GM23338 (cell line): ENCODE measurements at regions not wholly inside any gene's neighbourhood (a gene's known extent, or its start where the extent isn't known, plus 50 kb on each side); places are given as distances from the start of the nearest gene placed in this dataset.

Source experiments
- CREB1 ChIP-seq: fragments of 250-450 bp; sonication (Bioruptor Pico); IDR thresholded peaks from 2 replicates; pipeline ENCODE4 v1.5.0; 2020; ENCODE audit warnings: low read depth, mild to moderate bottlenecking, moderate library complexity
- ETS1 ChIP-seq: IDR thresholded peaks from 2 replicates; pipeline ENCODE4 v1.6.1; 2016; ENCODE audit warnings: antibody characterized with exemption
- NANOG ChIP-seq: IDR thresholded peaks from 2 replicates; pipeline ENCODE4 v1.6.1; 2016; ENCODE audit warnings: antibody characterized with exemption, borderline replicate concordance
- REST ChIP-seq: IDR thresholded peaks from one replicate; pipeline ENCODE4 v1.6.1; 2018; ENCODE audit warnings: antibody characterized with exemption; ENCODE audit not compliant: unreplicated experiment
- ZNF331 ChIP-seq: fragments of 250-450 bp; sonication (Bioruptor Pico); IDR thresholded peaks from 2 replicates; pipeline ENCODE4 v1.5.0; 2020; ENCODE audit warnings: low read depth, mild to moderate bottlenecking, moderate library complexity
- TF ChIP-seq, protein P1 (sequence below): fragments of 250-450 bp; sonication (Bioruptor Pico); IDR thresholded peaks from 2 replicates; pipeline ENCODE4 v1.5.0; 2020; ENCODE audit warnings: mild to moderate bottlenecking, moderate library complexity

GRCh38 chr4:183380901-183381300 lies 58.7 kb upstream of the CLDN24 start (continued):
- TF ChIP-seq, protein P1, sequence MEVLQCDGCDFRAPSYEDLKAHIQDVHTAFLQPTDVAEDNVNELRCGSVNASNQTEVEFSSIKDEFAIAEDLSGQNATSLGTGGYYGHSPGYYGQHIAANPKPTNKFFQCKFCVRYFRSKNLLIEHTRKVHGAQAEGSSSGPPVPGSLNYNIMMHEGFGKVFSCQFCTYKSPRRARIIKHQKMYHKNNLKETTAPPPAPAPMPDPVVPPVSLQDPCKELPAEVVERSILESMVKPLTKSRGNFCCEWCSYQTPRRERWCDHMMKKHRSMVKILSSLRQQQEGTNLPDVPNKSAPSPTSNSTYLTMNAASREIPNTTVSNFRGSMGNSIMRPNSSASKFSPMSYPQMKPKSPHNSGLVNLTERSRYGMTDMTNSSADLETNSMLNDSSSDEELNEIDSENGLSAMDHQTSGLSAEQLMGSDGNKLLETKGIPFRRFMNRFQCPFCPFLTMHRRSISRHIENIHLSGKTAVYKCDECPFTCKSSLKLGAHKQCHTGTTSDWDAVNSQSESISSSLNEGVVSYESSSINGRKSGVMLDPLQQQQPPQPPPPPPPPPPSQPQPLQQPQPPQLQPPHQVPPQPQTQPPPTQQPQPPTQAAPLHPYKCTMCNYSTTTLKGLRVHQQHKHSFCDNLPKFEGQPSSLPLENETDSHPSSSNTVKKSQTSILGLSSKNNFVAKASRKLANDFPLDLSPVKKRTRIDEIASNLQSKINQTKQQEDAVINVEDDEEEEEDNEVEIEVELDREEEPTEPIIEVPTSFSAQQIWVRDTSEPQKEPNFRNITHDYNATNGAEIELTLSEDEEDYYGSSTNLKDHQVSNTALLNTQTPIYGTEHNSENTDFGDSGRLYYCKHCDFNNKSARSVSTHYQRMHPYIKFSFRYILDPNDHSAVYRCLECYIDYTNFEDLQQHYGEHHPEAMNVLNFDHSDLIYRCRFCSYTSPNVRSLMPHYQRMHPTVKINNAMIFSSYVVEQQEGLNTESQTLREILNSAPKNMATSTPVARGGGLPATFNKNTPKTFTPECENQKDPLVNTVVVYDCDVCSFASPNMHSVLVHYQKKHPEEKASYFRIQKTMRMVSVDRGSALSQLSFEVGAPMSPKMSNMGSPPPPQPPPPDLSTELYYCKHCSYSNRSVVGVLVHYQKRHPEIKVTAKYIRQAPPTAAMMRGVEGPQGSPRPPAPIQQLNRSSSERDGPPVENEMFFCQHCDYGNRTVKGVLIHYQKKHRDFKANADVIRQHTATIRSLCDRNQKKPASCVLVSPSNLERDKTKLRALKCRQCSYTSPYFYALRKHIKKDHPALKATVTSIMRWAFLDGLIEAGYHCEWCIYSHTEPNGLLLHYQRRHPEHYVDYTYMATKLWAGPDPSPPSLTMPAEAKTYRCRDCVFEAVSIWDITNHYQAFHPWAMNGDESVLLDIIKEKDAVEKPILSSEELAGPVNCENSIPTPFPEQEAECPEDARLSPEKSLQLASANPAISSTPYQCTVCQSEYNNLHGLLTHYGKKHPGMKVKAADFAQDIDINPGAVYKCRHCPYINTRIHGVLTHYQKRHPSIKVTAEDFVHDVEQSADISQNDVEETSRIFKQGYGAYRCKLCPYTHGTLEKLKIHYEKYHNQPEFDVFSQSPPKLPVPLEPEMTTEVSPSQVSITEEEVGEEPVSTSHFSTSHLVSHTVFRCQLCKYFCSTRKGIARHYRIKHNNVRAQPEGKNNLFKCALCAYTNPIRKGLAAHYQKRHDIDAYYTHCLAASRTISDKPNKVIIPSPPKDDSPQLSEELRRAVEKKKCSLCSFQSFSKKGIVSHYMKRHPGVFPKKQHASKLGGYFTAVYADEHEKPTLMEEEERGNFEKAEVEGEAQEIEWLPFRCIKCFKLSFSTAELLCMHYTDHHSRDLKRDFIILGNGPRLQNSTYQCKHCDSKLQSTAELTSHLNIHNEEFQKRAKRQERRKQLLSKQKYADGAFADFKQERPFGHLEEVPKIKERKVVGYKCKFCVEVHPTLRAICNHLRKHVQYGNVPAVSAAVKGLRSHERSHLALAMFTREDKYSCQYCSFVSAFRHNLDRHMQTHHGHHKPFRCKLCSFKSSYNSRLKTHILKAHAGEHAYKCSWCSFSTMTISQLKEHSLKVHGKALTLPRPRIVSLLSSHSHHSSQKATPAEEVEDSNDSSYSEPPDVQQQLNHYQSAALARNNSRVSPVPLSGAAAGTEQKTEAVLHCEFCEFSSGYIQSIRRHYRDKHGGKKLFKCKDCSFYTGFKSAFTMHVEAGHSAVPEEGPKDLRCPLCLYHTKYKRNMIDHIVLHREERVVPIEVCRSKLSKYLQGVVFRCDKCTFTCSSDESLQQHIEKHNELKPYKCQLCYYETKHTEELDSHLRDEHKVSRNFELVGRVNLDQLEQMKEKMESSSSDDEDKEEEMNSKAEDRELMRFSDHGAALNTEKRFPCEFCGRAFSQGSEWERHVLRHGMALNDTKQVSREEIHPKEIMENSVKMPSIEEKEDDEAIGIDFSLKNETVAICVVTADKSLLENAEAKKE (CRISPR knock-in tag): no peak
- TF ChIP-seq CREB1 (CRISPR knock-in tag) (no peak), REST (no peak), ZNF331 (CRISPR knock-in tag) (no peak), NANOG (no peak), ETS1 (no peak)
